HG02981 (cell line): ENCODE measurements at regions not wholly inside any gene's neighbourhood (a gene's known extent, or its start where the extent isn't known, plus 50 kb on each side); places are given as distances from the start of the nearest gene placed in this dataset.

ENCODE experiments used
- ATAC-seq: cut with Tn5 transposase; IDR thresholded peaks from one replicate; pipeline ENCODE4 v1.9.1; 2021; ENCODE audit warnings: mild to moderate bottlenecking, moderate library complexity; ENCODE audit not compliant: unreplicated experiment

DNA sequence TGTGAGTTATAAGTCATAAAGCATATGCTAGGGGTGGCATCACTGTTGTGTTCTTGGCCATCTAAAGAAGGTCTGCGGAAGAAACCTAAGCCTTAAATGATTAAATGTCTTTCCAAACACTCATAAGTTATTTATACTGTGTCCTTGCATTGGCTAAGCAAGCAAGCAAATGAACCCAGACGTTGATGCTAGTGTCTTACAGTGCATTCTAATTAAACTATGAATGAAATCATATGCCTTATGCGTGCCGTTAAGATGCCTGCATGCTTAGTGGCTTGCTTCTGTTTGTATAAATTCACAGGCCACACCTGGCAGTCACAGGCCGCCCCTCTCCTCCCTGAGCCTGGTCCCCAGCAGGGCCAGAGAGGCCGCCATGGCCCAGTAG lies 49.9 kb downstream of the RIN2 start:
- ATAC-seq = no peak

DNA sequence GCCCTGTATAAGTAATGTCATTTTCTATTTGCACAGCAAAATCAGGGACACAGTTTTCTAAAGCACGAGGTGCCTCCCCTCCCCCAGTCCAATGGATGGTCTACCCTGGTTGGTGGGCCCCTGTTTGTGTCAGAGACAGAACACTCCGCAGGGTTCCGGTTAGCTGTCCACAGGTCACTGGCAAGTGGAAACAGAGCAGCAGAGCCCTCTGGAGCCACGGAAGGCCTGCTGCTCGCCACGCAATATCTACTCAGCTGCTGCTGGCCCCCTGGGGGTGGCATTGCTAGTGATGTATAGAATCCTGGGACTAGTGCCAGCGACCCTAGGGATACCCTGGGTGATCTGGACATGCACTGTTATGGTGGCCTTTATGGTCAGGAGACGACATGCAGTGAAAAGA lies 50.4 kb downstream of the RIN2 start:
- ATAC-seq = no peak

DNA sequence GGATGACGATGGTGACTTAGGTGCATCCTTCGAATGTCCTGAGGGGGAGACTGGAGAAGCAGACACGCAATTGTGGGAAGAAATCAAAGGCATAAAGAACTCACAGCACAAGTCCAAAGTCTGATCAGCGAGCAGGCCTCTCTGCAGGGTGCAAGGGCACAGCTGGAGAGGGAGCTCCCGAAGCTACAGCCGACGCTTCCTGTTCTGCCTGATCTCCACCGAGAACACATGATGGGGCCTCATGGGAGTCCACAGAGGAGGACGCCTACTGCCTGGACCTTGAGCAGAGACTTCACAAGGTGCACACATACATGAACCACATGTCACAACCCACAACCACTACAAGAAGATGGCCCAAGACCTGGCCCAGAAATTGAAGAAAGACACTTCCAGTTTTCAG lies 51.4 kb downstream of the RIN2 start:
- no peak for ATAC-seq

DNA sequence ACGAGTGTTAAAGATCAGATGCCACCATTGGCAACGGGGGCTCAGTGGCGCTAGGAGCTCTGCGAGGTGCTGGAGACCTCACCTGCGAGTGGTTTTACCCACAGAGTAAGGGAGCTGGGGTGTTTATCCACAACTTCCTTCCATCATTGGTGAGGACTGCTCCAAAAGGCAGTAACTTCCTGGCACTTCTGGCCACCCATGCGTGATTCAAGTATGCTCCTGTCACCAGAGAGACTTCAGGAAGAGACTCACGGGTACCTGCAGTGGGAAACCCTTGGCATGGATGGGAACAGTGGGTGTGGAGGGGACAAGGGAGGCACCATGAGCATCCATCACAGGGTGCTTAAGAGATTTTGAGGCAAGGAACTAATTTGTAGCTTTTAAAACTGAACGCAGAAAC lies 53.2 kb downstream of the RIN2 start:
- ATAC-seq = no peak

DNA sequence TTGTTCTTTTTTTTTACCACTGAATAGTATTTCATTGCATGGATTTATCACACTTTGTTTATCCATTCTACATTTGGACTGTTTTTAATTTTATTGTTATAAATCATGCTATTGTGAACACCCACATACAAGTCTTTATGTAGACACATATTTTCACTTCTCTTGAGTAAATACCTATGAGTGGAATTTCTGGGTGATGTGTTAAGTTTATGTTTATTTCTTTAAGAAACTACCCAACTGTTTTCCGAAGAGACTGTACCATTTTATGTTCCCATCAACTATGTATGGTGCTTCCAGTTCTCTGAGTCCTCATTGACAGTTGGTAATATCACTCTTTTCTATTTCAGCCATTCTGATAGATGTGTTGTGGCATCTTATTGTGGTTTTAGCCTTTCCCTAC lies 54.0 kb downstream of the RIN2 start:
- ATAC-seq = no peak

DNA sequence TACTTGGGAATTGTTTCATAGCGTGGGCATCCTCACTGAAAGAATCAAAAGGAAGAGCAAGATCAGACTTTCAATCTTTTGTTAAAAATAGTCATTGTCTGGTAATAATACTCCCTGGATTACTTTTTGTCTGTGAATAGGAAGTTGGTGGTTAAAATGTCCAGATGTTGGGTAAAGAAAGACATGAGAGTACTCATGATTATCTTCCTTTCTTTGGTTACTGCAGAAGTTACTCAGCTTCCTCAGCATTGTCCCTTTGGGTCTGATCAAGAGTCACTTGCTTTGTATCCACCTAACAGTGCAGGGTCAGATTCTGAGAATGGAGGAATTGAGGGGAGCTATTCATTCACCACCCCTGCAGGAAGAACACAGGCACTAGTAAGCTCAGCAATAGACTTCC lies 54.6 kb downstream of the RIN2 start:
- ATAC-seq = no peak

DNA sequence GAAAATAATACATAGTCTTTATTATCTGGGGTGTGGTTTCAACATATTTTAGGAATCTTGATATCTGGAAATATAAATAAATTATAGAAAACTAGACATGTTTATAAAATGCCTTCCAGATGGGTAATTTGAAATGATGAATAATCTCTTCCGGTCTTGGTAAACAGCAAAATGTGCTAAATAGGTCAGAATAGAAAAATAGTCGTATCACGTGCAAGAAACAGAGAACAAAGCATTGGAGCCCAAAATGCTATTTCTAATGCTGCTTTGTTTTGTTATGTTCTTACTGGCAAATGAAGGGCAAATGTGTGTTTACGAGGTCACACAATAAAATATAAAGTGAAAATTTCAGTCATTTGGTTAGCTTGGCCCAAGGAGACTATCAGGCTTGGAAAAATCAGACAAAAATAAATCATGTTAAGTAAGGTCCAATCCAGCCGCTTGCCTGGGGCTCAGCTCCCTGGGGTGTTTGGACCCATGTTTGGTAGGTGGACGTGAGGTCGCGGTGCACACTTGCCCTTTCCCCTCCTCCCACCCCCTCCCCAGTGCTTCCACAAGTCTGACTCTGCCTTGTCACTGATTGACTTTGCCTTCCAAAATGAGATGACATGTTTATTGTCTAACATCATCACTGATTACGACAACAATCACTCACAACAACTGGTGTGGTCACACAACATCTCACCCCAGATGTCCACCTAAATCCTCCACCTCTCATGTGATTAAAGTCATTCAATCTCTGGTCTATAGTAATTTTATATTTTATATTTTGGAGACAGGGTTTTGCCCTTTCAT lies 56.0 kb downstream of the RIN2 start:
- no peak for ATAC-seq

DNA sequence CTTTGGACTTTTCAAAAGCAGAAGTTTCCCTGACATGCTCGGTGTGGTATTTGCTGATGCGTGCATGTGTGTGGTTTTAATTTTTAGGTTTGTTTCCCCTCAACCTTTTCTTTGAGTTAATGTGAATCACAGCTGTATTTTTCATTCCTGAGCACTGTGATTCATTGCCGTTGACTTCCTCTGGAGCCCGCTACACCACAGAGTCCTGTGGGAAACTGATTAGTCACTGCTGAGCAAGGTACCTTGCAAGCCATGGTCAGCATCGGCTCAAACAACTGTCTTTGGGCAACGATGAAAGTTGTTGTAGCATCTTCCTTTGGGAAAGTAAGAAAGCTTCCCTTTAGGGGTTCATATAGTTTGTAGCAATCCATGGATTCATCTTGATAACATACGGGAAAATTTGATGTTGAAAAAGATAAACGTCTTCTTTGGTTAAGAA lies 57.5 kb downstream of the RIN2 start:
- ATAC-seq = no peak

DNA sequence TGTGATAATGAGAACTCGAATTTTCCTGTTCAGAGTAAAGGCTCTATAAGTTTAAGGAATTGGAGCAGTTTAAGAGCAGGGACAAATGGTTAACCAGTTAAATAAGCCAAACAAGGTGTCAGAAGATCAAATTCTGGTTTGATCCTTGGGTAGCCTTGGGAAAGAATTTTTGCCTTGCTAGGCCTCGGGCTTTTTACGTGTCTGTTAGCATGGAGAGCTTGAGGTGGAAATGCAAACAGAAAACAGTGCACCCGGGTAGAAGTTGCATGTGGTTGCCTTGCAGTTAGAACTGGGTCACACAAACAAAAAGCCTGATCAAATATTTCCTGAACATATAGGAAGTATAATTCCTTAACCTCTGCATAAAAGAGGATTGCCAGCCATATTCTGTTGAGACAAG lies 58.3 kb downstream of the RIN2 start:
- ATAC-seq = no peak

DNA sequence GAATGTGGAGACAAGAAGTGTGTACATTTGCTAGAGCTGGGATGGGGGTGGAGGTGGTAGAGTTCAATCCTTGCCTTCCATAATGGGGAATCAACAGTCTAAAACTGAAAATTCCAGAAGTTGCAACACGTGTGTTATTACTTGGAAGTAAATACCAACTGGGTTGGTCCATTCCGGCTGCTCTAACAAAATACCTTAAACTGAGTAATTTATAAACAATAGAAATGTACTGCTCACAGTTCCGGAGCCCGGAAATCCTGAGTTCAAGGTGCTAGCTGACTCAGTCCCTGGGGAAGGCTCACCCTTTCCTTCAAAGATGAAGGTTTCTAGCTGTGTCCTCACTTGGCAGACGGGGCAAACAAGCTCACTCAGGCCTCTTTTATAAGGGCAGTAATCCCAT lies 59.0 kb downstream of the RIN2 start:
- no peak for ATAC-seq

DNA sequence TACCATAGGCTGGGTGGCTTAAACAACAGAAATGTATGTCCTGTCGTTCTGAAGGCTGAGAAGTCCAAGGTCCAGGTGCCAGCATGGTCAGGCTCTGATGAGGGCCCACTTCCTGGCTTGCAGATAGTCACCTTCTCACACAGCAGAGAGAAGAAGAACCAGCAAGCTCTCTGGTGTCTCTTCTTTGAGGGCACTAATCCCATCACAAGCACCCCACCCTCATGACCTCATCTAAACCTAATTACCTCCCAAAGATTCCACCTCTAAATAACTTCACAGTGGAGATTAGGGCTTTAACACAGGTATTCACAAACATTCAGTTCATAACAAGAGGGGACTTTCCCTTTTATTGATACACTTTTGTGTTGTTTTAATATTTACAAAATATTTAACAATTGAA lies 61.1 kb downstream of the RIN2 start:
- no peak for ATAC-seq

DNA sequence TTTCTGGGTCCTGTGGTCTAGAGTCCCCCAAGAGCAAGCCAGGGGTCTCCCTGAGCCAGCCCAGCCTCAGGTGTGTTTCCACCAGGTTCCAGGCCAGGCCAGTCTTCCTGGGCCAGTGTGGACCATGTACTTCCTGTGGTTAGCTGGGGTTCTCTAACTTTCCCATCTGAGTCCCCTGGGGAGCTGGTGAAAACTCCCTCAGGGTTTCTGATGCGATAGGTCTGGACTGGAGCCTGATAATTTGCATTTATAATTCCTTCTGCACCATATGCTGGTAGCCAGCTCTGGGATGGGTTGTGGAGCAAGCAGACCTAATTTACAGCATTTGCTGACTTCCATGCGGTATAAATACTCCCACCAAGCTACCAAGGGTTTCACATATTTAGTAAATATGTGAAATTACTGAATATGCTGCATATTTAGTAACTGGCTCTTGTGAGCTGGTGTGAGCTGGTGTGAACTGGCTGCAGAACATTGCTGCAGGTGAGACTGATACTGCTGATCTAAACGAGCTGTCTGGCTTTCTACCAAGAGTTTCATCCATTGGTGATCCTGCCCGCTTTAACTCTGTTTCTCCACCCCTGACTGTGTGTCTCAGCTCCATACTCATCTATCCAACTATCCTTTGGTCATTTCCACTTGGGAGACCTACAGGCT lies 62.6 kb downstream of the RIN2 start:
- ATAC-seq = no peak

DNA sequence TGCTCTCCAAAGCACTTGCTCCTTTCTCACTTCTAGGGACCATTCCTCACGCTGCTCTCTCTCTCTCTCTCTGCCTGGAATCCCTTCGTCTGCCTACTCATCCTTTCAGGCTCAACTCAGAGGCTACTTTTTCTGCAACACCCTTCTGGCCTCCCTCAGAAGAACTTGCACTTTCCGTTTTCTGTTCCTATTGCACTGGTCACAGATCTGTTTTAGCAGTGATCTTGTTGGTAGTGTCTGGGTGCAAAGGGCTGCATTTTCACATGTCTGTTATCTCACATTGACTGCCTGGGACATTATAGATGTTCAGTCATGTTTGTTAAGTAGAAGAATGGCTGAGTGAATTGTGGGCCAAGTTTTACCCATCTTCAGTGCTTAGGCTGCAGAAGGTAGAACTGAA lies 63.5 kb downstream of the RIN2 start:
- ATAC-seq = no peak

DNA sequence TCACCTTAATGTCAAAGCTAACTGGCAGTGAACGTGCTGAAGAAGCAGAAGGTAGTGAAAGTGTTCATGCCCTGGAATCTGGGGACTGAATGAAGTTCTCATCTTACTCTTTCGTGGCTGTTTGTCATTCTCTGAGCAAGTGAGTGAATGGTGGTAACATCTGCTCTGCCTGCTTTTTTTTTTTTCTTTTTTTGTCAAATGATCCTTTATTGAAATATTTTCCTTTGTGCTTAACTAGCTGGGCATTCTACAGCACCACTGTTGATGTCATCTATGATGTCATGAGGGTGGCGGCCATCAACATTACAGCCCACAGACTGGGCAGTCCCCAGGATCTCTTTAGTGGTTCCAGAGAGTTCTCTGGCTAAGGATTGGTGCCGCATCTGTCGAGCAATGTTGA lies 65.2 kb downstream of the RIN2 start:
- ATAC-seq = no peak

DNA sequence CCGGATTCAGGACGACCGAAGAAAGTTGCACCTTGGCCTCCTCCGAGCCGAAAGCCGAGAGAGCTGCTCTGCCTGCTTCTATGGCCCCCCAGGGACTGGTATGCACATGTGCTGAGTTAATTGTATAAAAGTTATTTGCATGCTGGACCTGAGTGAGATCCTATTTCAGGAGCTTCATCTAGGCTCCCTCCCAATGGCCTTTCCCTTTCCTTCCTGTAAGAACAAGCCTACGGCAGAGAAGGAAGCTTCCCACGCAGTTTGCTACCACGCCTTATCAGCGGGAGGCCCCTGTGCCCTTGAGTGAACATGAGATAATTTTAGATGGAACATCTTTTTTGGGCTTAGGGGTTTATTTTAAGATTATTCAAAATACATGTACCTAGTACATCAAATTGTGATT lies 65.9 kb downstream of the RIN2 start:
- no peak for ATAC-seq

DNA sequence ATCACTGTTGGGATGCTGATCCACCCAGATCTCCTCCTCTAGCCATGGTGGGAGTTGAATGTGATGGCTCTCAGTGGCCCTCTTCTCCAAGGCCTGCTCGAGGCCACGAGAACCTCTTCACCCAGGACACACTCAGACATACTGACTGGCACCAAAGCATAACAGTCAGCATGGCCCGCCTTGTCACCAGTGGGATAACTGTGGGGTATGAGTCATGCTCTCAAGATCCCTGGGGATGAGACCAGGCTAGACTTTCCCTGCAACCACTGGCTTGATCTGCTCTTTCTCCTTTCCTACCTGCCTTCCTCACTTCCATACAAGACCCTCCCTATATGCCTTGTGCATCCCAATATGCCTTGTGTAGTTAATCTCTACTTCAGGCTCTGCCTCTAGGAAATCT lies 66.8 kb downstream of the RIN2 start:
- no peak for ATAC-seq

DNA sequence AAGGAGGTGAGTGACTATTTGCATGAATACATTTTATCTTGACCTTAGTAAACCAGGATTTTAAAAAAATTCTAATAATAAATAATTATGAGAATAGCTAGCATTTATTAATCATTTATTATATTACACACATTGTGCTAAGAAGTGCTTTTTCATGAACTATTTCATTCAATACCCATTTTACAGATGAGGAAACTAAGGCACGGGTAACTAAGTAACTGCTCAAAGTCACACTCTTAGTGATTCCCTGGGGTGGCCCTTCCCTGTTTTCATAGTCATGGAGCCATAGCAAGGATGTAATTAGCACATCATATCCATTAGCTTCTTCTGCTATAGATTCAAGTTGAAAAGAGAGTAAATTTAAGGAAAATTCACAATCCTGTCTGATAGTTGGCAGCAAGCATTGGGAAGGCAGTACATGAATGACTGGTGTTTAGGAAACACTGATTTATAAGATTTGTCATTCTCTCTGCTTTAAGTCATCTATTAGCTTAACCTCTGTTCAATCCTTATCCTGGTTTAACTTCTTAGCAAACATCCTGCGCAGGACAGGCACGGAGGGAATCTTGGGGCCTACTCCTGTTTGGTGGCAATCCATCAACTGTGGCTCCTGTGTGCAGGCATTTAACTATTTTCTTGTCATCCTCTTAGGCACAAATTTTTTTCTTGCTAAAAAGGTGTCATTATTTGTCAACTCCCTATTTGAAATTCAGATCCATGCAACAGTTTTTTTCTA lies 68.3 kb downstream of the RIN2 start:
- ATAC-seq = no peak

DNA sequence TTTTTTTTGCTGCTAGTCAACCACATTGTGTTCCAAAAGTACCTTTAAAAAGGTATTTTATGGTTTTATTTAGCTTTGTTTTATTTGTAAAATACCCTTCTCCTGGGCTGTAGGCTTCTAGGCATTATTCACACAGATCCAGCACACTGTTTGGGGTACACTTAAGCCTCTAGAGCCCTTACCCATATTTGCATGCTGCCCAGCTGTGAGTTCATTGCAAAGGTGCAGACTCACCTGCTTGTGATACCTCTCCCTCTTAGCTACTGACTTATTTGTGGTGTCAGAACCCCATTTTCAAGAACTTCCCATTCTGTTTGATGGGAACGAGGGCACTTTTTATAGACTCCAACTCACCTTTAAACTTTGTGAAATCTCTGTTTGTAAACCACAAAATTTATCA lies 69.8 kb downstream of the RIN2 start:
- ATAC-seq = peak; percentile 6

DNA sequence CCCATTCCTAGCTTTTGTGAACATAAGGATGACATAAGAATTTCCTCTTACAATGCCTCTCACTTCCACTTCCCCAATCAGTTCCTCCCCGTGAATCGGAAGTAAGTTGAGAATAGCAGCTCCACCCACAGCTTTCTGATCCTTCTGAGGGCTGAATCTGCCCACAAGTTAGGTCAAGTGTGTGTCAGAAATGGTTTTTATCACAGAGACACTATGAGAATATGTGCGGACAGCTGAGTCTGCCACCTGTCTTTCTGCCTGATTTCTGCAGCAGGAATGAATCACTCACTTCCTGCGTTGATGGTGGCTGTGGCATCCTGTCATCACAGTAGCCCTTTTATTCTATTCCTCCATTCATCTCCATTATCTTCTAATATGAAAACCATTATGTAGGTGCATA lies 70.2 kb downstream of the RIN2 start:
- peak; percentile 86 for ATAC-seq

DNA sequence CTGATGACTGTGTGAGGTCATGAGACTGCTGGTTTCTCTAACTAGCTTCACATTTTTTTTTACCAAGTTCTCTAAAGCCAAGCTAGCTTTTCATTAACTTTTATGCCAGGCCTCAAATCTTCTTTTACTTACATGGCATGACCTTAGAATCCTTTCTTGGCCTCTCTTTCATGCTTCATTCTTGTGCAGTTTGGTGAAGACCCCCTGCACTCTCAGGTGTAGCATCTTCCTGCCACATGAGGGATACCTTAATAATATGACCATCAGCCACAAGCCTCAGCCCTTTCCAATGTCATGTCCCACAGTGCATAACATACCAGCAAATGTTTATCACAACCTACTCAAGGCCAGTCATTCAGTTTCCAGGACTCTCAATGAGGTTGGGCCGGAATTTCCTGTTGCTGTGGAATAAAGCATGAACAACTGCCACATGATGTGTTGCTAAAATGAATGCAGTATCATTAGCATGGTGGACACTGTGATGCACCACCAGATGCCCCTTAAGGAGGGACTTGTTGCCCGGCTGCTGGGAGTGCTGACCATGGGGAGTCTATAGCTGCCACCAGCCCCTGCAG lies 72.2 kb downstream of the RIN2 start:
- ATAC-seq = no peak

DNA sequence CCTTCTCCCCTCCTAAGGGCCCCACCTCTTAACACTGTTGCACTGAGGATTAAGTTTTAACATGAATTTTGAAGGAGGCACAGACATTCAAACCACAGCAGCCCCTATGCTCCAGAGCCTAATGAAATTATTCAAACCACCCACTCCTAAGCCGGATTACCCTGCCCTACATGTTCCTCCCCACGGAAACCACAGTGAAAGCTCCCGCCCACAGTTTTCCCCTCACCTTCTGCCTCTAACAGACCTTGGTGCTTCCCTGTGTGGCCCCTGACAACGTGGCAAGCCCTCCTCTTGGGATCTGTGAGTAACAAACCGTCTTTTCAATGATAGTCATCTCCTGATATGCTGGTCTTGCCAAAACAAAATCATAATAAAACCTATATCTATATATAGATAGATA lies 74.8 kb downstream of the RIN2 start:
- no peak for ATAC-seq

DNA sequence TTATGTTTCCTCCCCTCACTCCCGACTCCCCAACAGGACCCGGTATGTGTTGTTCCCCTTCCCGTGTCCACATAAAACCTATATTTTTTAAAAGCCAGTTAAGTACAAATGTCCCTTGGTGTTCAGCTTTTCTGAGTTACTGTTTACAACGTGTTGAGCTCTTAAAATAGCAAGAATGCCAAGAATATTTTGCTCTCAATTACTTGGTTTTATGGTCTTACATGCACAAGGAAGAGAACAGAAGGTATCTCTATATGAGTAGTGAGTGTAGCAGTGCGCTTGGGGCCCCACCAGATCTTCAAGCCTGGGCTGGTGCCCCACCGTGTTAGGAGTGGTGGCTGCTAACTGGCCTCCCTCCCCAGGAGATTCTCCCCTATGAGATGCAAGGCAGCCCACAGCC lies 75.3 kb downstream of the RIN2 start:
- no peak for ATAC-seq
